Breast epithelium (tissue), 4 donors: ENCODE measurements at regions not wholly inside any gene's neighbourhood (a gene's known extent, or its start where the extent isn't known, plus 50 kb on each side); places are given as distances from the start of the nearest gene placed in this dataset.
"Not testable (repeated sequence)": the region's sequence is repeated elsewhere in the genome, so short reads cannot be mapped to it uniquely, and the experiment has no call there.

ENCODE experiments used
- DNase-seq, 2 donors: peaks; one replicate each; pipeline ENCODE4 v3.0.0-alpha.2; 2019; ENCODE audit warnings: low spot score in 2 of 2
- H3K27ac ChIP-seq, 2 donors: fragments of 200-600 bp; sonication (generic) in 1 of 2; one replicate each; pipeline ENCODE4 v1.5.1; 2016 to 2019; ENCODE audit warnings: mild to moderate bottlenecking in 1 of 2
- H3K27me3 ChIP-seq, 2 donors: fragments of 200-600 bp; sonication (generic) in 1 of 2; one replicate each; pipeline versions ENCODE4 v1.5.1 to v1.6.0; 2017 to 2019; ENCODE audit warnings: control low read depth in 1 of 2, mild to moderate bottlenecking in 1 of 2
- H3K36me3 ChIP-seq: fragments of 200-600 bp; one replicate; pipeline ENCODE4 v1.5.1; 2019
- H3K4me1 ChIP-seq, 2 donors: fragments of 200-600 bp; sonication (generic); one replicate each; pipeline ENCODE4 v1.5.1; 2016 to 2019; ENCODE audit warnings: control low read depth in 1 of 2
- H3K4me3 ChIP-seq, 3 donors: fragments of 200-600 bp; sonication (generic); 1 replicate in 2 of 3; 2 replicates in 1 of 3; pipeline ENCODE4 v1.5.1; 2016 to 2019; ENCODE audit warnings: mild to moderate bottlenecking in 3 of 3, moderate library complexity in 2 of 3
- H3K9me3 ChIP-seq, 2 donors: fragments of 200-600 bp; sonication (generic) in 1 of 2; one replicate each; pipeline ENCODE4 v1.5.1; 2016 to 2019; ENCODE audit warnings: control low read depth in 1 of 2
- CTCF ChIP-seq, 3 donors: fragments of 450-650 bp; IDR thresholded peaks; one replicate each; pipeline ENCODE4 v1.5.1; 2016 to 2017; ENCODE audit warnings: antibody characterized with exemption in 3 of 3, mild to moderate bottlenecking in 3 of 3, moderate library complexity in 3 of 3
- POLR2A ChIP-seq: fragments of 450-650 bp; IDR thresholded peaks from one replicate; pipeline ENCODE4 v1.6.1; 2016; ENCODE audit warnings: antibody characterized with exemption, mild to moderate bottlenecking, moderate library complexity
- POLR2AphosphoS5 ChIP-seq, 3 donors: sonication (generic); formaldehyde crosslinking; IDR thresholded peaks; one replicate each; pipeline ENCODE4 v1.6.1; 2017; ENCODE audit warnings: antibody characterized with exemption in 3 of 3
- intact Hi-C: fragments of 100-400 bp; cut with DNase I; formaldehyde crosslinking; loops from one replicate; pipeline ENCODE4 v1.15.1; 2023; ENCODE audit warnings: low total_unique reads

GRCh38 chr20:46785958-46786357 lies 76.5 kb downstream of the SLC2A10 start:
- Histone ChIP-seq H3K36me3 (no peaks in the 10 kb centered on the region), H3K27ac (no peak overlapping the region), H3K4me3 (no peak overlapping the region), H3K9me3 (no peaks in the 10 kb centered on the region), H3K27me3 (no peaks in the 10 kb centered on the region), H3K4me1 (no peaks in the 10 kb centered on the region)
- TF ChIP-seq CTCF (IDR thresholded peaks at IDR 0.05) (no peak), POLR2AphosphoS5 (IDR thresholded peaks at IDR 0.05) (no peak), POLR2A (no peak)
- no peak for DNase-seq
- intact Hi-C loops, result no loop called here

DNA sequence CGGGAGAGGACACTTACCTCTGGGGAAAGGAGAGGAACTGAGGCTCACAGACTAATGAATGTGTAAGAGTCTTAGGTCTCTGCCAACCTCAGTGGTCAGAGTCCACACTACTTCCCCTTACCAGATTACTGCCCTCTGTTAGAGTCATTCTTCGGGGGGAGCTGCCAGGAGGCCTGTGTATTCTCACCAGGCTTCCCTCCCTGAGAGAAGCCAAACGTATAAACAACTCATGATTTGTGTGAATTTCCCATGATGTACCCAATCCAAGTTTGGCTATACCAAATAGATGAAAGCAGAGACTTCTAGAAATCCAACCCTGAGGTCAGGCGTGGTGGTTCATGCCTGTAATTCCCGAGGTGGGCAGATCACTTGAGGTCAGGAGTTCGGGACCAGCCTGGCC lies 77.1 kb downstream of the SLC2A10 start:
- Histone ChIP-seq H3K9me3 (no peaks in the 10 kb centered on the region), H3K27ac (no peak overlapping the region), H3K27me3 (no peaks in the 10 kb centered on the region), H3K4me3 (no peak overlapping the region), H3K4me1 (no peaks in the 10 kb centered on the region), H3K36me3 (no peaks in the 10 kb centered on the region)
- TF ChIP-seq CTCF (IDR thresholded peaks at IDR 0.05) (no peak), POLR2AphosphoS5 (IDR thresholded peaks at IDR 0.05) (no peak), POLR2A (no peak)
- intact Hi-C loops, result no loop called here
- no peak for DNase-seq

- H3K4me3 ChIP-seq, result no peak overlapping the region
- H3K27ac ChIP-seq, result no peak overlapping the region
- H3K36me3 ChIP-seq, result no peaks in the 10 kb centered on the region
- no peak for DNase-seq
- no peaks in the 10 kb centered on the region for H3K4me1 ChIP-seq
- no peaks in the 10 kb centered on the region for H3K9me3 ChIP-seq
- H3K27me3 ChIP-seq, result no peaks in the 10 kb centered on the region
- TF ChIP-seq POLR2AphosphoS5 (IDR thresholded peaks at IDR 0.05) (no peak), POLR2A (no peak), CTCF (IDR thresholded peaks at IDR 0.05) (no peak)
- intact Hi-C loops, result no loop called here
Measured at GRCh38 chr20:46787991-46788762, 78.7 kb downstream of the SLC2A10 start.

DNA sequence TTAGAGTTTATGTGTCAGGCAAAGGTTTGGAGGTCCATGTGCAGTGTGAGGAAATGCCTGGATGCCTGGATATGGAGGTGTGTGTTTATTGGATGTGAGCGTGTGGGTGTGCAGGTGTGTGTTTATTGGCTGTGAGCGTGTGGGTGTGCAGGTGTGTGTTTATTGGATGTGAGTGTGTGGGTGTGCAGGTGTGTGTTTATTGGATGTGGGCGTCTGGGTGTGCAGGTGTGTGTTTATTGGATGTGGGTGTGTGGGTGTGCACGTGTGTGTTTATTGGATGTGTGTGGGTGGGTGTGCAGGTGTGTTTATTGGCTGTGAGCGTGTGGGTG lies 79.3 kb downstream of the SLC2A10 start:
- H3K36me3 ChIP-seq, H3K27me3 ChIP-seq, H3K27ac ChIP-seq, H3K4me1 ChIP-seq, intact Hi-C loops, H3K4me3 ChIP-seq, H3K9me3 ChIP-seq, DNase-seq: not testable (repeated sequence)

DNA sequence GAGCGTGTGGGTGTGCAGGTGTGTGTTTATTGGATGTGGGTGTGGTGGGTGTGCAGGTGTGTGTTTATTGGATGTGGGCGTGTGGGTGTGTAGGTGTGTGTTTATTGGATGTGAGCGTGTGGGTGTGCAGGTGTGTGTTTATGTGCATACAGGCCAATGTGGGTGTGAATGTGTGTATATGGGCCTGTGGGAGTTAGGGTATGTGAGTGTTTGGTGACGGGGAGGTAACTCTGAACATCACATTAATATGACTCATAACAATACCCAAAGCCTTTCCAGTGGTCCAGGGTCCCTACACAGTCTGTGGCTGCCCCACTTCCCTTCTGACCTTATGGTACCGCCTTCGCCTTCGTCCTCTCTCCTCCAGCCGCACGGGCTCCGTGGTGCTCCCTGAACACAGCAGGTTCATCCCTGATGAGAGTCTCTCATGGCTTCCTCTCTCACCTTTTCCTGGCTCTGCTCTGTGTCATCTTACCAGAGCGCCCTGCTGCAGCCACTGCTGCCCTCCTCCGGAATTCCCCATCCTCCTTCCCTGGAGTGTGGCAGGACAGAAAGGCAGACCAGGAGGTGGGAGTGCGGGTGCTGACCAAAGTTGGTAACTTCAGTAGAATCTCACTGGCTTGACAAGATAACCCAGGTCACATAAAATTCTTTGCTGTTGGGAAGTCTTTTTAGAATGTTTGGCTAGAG lies 80.0 kb downstream of the SLC2A10 start:
- no peaks in the 10 kb centered on the region for H3K27me3 ChIP-seq
- no peaks in the 10 kb centered on the region for H3K9me3 ChIP-seq
- TF ChIP-seq CTCF (IDR thresholded peaks at IDR 0.05) (no peak), POLR2AphosphoS5 (IDR thresholded peaks at IDR 0.05) (no peak), POLR2A (no peak)
- H3K4me3 ChIP-seq, result no peak overlapping the region
- intact Hi-C loops, result no loop called here
- no peaks in the 10 kb centered on the region for H3K4me1 ChIP-seq
- DNase-seq, result no peak
- H3K27ac ChIP-seq, result no peak overlapping the region
- H3K36me3 ChIP-seq, result no peaks in the 10 kb centered on the region
